Lung microvascular endothelial cell (primary cell): ENCODE measurements at regions not wholly inside any gene's neighbourhood (a gene's known extent, or its start where the extent isn't known, plus 50 kb on each side); places are given as distances from the start of the nearest gene placed in this dataset.
"Not testable (repeated sequence)": the region's sequence is repeated elsewhere in the genome, so short reads cannot be mapped to it uniquely, and the experiment has no call there.

Experiments used
- DNase-seq, 2 donors: peaks; one replicate each; pipeline versions ENCODE4 v3.0.0 to v3.0.0-alpha.2; 2010; ENCODE audit warnings: low read depth in 2 of 2

GRCh38 chr2:21194147-21194546 is 70.4 kb downstream of the TDRD15 start:
- no peak for DNase-seq

GRCh38 chr2:21194858-21195271 is 71.1 kb downstream of the TDRD15 start:
- DNase-seq = no peak

DNA sequence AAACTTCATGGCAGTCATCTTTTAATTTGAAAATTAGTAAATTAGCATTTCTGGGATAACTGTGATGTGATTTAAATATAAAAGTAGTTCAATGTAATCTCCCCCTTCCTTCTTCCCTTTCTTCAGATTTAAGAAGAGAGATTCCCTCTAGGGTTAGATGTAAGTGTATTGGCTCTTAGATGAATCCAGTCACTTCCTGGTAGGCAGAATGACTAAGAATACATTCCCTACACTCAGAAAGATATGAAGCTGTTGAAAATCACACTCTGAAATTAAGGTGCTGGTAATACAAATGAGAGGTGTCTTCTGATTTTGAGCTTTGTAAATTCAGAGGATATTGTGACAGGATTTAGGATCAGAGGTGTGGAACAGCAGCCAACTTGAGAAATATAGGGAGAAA is 71.6 kb downstream of the TDRD15 start:
- DNase-seq = no peak

- DNase-seq = no peak
Measured at GRCh38 chr2:21198637-21199036, 74.9 kb downstream of the TDRD15 start.

DNA sequence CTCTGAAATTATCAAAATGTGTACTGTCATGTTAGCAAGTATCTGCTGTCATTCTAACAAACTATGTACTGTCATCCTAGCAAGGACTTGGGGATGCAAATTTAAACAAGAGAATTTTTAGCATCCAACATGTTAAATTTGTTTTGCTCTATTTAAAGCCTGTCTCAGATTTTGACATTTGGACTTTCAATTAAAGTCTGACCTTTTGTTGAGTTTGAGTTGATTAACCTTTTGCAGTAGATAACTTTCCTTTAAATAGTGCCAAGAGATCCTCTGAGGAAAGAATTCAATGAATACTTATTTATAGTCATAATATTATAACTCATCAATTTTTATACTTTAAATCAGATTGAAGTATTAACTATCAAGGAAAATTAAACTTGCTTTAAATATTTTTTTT is 80.2 kb downstream of the TDRD15 start:
- DNase-seq = no peak

- DNase-seq = not testable (repeated sequence)
Measured at GRCh38 chr2:21214085-21214484, 90.3 kb downstream of the TDRD15 start.

DNA sequence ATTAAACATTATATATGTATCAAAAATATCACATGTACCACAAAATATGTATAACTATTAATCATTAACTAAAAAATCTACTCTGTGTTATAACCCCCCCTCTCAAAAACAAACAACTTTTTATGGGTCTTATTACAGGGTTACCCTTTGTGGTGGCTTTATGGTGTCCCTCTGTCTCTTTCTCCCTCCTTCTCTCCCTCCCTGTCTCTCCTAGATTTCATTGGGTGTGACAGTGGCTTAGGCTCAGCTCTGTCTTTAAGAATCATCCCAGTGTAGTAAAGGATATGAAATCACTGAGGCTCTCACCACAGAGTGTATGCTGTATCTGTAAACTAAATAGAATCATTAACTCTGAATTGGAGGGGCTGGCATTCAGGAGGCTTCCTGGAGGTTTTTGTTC is 93.7 kb downstream of the TDRD15 start:
- no peak for DNase-seq

DNA sequence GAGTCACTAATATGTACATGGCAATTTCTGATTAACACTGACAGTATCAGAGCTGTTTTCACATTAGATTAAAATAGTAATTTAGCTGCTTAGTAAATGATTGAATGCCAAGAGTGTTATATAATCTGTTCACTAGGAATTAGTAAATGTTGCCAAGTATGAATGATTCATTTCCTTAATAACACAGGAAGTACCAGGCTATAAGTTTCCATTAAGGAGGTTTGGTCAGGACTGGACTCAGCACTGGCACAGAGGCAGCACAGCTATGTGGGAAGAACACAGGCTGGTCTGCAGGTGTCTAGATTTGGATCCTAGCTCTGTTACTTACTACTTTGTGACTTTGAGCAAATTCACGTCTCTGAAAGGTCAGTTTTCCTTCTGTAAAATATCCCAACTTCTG is 97.2 kb downstream of the TDRD15 start:
- DNase-seq = peak; percentile 5 to 16

DNA sequence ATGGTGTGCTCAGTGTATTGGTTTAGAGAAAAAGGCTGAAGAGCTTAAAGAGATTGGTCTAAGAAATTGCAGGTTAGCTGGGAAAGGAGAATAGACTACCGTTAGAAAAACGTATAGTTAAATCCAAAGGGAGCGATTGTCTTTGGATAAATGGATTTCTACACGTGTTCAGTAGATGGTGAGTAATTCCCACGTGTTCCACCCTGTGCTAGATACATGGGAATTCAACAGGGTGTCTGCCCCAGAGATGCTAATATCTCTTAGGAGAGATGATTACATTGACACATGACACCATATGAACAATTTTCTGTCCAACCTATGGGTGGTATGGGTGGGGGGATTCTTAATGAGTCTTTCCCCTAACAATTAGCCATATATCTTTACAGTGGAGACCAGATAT is 99.8 kb downstream of the TDRD15 start:
- no peak for DNase-seq

GRCh38 chr2:21228041-21228895 is 104.5 kb downstream of the TDRD15 start:
- no peak for DNase-seq

DNA sequence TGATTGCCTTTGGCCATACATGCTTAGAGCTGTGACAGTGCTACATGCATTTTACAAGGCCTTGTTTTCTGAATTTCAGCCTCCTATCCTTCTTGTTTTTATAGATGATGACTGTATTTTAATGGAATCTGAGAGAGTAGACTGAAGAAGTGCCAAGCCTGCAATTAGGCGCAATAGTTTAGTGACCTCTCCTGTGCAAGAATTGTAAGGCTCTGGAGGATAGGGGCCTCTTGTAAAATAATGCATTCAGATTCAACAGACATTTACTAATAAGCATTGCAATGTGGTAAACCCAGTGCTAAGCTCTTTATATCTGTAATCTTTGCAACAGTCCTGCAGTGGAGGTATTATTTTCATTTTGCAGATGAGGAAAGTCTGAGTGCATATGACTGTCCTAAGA is 105.5 kb downstream of the TDRD15 start:
- no peak for DNase-seq

DNA sequence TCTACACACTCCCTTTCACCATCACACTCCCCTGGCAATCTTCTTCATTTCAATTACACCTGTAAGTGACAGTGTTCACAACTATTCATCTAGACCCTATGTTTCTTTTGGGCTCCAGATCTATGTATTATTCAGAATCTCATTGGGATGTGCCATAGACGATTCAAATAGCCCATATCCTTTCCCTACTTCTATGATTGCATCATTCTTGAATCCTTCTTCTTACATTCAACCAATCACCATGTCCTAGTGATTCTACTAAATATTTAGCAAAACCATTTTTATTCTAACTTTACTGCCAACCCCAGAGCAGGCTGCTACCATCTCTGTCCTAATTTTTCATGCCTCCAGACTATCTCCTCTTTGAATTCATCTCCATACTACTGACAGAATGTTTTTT is 106.4 kb downstream of the TDRD15 start:
- no peak for DNase-seq

- no peak for DNase-seq
Measured at GRCh38 chr2:21231985-21232384, 108.2 kb downstream of the TDRD15 start.

DNA sequence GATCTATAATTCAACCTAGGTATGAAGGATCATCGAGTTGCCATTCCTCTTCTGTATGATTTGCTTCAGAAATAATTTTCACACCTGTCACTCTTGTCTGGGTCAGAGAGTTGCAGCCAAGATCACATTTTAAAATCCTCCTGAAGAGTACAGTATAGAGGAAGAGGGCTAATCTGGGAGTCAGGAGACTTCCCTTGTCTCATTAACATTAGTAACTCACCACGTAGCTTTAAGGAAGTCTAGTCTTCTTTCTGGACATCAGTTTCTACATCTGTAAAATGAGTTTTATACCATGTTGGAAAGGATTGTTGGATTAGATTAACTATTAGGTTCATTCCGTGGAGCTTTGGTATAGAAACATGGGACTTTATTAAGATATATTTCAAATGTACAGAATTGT is 109.4 kb downstream of the TDRD15 start:
- DNase-seq = no peak

DNA sequence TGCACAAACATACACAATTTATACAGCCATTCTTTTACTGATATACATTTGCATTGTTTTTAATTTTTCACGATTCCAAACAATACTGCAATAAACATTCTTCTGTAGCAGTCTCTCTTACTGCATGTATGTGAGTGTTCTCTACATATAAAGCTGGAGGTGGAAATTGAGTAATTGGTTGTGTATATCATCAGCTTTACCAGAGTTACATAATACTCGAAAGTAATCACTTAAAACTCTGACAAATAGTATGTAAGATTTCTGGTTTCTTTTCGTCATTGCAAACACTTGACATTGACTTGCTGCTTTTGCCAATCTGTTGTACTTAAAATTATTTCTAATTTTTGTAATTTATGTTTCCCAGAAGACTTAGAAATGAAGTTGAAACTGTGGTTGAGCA is 110.2 kb downstream of the TDRD15 start:
- DNase-seq = no peak

GRCh38 chr2:21234464-21235120 is 110.8 kb downstream of the TDRD15 start:
- DNase-seq = no peak

GRCh38 chr2:21239749-21240148 is 116.0 kb downstream of the TDRD15 start:
- DNase-seq = not testable (repeated sequence)

DNA sequence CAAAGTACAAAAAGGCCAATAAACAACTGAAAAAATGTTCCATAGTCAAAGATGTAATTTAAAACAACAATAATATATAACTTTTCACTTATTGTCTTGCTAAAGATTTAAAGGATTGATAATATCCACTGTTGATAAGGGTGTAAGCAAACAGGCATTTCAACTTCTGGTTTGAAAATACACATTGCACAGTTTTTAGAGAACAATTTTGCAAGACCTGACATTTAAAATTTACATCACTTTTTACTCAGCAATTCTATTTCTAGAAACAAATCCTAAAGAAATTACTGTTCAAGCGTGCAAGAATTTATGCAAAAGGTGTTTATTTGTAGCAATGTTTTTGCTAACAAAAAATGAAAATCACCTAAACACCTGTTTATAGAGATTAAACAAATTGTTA is 120.4 kb downstream of the TDRD15 start:
- no peak for DNase-seq

DNA sequence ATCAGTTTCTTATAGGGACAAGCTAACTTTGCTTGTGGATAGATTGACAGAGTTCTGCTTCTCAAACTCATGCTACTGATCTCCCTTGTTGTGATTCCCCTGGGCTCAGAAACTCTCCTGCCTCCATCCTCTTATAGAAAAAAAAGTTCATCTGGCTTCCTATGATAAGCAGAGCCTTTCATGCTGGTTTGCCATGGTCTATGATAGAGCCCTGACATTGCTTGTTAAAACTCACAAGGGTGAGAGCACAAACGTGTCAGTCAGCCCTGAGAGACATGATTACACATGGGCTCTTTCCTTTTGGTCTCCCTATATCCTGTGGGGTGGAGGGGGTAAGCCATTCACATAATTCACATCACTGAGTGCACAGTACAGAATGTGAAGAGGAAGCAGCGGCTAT is 121.8 kb downstream of the TDRD15 start:
- DNase-seq = no peak

GRCh38 chr2:21249367-21249766 is 125.6 kb downstream of the TDRD15 start:
- DNase-seq = no peak

- DNase-seq = no peak
Measured at GRCh38 chr2:21250673-21251072, 126.9 kb downstream of the TDRD15 start.

DNA sequence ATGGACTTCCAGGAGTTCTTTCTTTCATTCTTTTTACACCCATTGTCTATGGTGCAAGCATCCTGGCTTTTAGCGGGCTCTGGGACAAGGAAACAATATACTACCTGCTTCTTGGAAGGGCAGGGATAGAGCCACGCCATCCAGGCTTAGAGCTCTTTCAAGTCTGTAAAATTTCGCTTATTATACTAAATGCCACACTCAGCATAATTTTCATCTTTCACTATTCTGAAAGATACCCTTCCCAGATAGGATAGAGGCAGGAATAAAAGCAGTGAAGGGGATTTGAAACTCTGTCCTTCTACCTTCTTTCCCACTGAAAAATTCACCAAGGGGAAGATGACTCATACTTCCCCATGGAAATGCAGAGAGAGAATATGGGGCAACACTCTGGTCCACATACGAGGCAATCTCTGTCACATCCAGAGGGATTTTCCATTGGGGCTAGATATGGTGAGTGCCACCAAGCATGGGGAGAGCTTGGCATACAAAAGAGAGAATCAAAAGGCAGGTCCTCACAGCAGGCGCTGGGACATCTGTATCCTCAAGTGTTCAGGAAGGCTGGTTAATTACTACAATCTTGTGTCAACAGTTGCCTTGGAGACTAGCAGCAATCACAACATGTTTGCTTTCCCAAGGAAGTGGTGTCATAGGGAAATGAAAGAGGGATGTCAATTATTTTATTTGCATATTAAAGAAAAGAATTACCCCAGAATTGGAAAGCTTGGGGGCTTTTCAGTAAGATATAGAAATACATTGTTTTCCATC is 127.6 kb downstream of the TDRD15 start:
- no peak for DNase-seq
